CD14-positive monocyte (primary cell): ENCODE measurements at regions not wholly inside any gene's neighbourhood (a gene's known extent, or its start where the extent isn't known, plus 50 kb on each side); places are given as distances from the start of the nearest gene placed in this dataset.

Experiments used
- DNase-seq, 3 donors: peaks; one replicate each; pipeline ENCODE4 v3.0.0-alpha.2; 2011 to 2022
- H2AFZ ChIP-seq: 2 replicates; pipeline ENCODE4 v1.6.0; 2012; ENCODE audit warnings: mild to moderate bottlenecking, low read depth, low read length, inconsistent platforms; ENCODE audit not compliant: insufficient read depth, poor library complexity, severe bottlenecking
- H3K27ac ChIP-seq, 2 donors: 1 replicate in 1 of 2; 2 replicates in 1 of 2; pipeline ENCODE4 v1.5.1; 2012 to 2013; ENCODE audit warnings: low read length in 2 of 2, control low read depth in 1 of 2, inconsistent platforms in 1 of 2, low read depth in 1 of 2, mild to moderate bottlenecking in 1 of 2
- H3K27me3 ChIP-seq, 2 donors: one replicate each; pipeline versions ENCODE4 v1.6.0 to v1.6.1; 2011 to 2013; ENCODE audit warnings: low read length in 2 of 2; ENCODE audit not compliant: control insufficient read depth in 2 of 2, insufficient read depth in 2 of 2
- H3K36me3 ChIP-seq, 2 donors: replicated peaks in 1 of 2; 1 replicate in 1 of 2; 2 replicates in 1 of 2; pipeline versions ENCODE4 v1.5.1 to v1.6.1; 2012 to 2013; ENCODE audit warnings: low read length in 2 of 2, control low read depth in 1 of 2, inconsistent platforms in 1 of 2, mild to moderate bottlenecking in 1 of 2; ENCODE audit not compliant: insufficient read depth in 2 of 2, control insufficient read depth in 1 of 2
- H3K4me1 ChIP-seq, 2 donors: 1 replicate in 1 of 2; 2 replicates in 1 of 2; pipeline versions ENCODE4 v1.5.1 to v1.6.1; 2012 to 2013; ENCODE audit warnings: low read length in 2 of 2, control low read depth in 1 of 2, inconsistent platforms in 1 of 2, mild to moderate bottlenecking in 1 of 2, moderate library complexity in 1 of 2; ENCODE audit not compliant: insufficient read depth in 2 of 2, control insufficient read depth in 1 of 2
- H3K4me2 ChIP-seq: replicated peaks from 2 replicates; pipeline ENCODE3; 2012; ENCODE audit warnings: low read length, moderate library complexity, mild to moderate bottlenecking; ENCODE audit not compliant: poor library complexity, severe bottlenecking; ENCODE audit errors: extremely low read depth
- H3K4me3 ChIP-seq, 3 experiments: fragments of 200-600 bp in 1 of 3; sonication (generic) in 1 of 3; replicated peaks in 1 of 3; 1 replicate in 2 of 3; 2 replicates in 1 of 3; pipeline ENCODE4 v1.5.1; 2011 to 2013; ENCODE audit warnings: low read length in 3 of 3, mild to moderate bottlenecking in 3 of 3, control low read depth in 2 of 3, low read depth in 2 of 3, inconsistent platforms in 1 of 3, moderate library complexity in 1 of 3
- H3K79me2 ChIP-seq: 2 replicates; pipeline ENCODE4 v1.6.0; 2012; ENCODE audit warnings: mild to moderate bottlenecking, control low read depth, inconsistent platforms, low read length, moderate library complexity; ENCODE audit not compliant: insufficient read depth
- H3K9ac ChIP-seq: 2 replicates; pipeline ENCODE4 v1.6.0; 2017; ENCODE audit warnings: low read length, mild to moderate bottlenecking; ENCODE audit not compliant: insufficient read depth, poor library complexity, severe bottlenecking
- H3K9me3 ChIP-seq, 2 donors: replicated peaks in 1 of 2; 1 replicate in 1 of 2; 2 replicates in 1 of 2; pipeline versions ENCODE4 v1.5.1 to v1.6.1; 2012 to 2013; ENCODE audit warnings: low read length in 2 of 2, control low read depth in 1 of 2; ENCODE audit not compliant: control insufficient read depth in 1 of 2, insufficient read depth in 1 of 2
- H4K20me1 ChIP-seq: 2 replicates; pipeline ENCODE4 v1.6.0; 2012; ENCODE audit warnings: mild to moderate bottlenecking, low read length, control low read depth, moderate library complexity; ENCODE audit not compliant: insufficient read depth
- H3K27ac Mint-ChIP-seq, 7 donors: one replicate each; pipeline ENCODE4 v1.8.0; 2020; ENCODE audit warnings: mild to moderate bottlenecking in 7 of 7, mixed read lengths in 7 of 7, moderate library complexity in 6 of 7, inconsistent platforms in 2 of 7
- H3K27me3 Mint-ChIP-seq, 3 donors: one replicate each; pipeline ENCODE4 v1.8.0; 2021 to 2022; ENCODE audit warnings: low read depth in 3 of 3, mild to moderate bottlenecking in 3 of 3, mixed read lengths in 3 of 3, moderate library complexity in 3 of 3, inconsistent platforms in 1 of 3
- H3K36me3 Mint-ChIP-seq, 2 donors: one replicate each; pipeline ENCODE4 v1.8.0; 2020; ENCODE audit warnings: mixed read lengths in 2 of 2, inconsistent platforms in 1 of 2, mild to moderate bottlenecking in 1 of 2
- H3K4me1 Mint-ChIP-seq: one replicate; pipeline ENCODE4 v1.8.0; 2020; ENCODE audit warnings: mild to moderate bottlenecking, mixed read lengths
- H3K4me3 Mint-ChIP-seq, 2 donors: one replicate each; pipeline ENCODE4 v1.8.0; 2020; ENCODE audit warnings: mild to moderate bottlenecking in 2 of 2, mixed read lengths in 2 of 2, moderate library complexity in 1 of 2
- H3K9me3 Mint-ChIP-seq, 7 donors: one replicate each; pipeline ENCODE4 v1.8.0; 2020 to 2022; ENCODE audit warnings: mixed read lengths in 7 of 7, mild to moderate bottlenecking in 6 of 7, moderate library complexity in 6 of 7, inconsistent platforms in 2 of 7
- WGBS: methylation state at CpG from one replicate; pipeline ENCODE4 v1.1.5; 2013; ENCODE audit warnings: missing lambda C conversion rate; ENCODE audit not compliant: insufficient coverage; 5-methylcytosine and 5-hydroxymethylcytosine counted together
- intact Hi-C, 2 donors: fragments of 100-400 bp; cut with micrococcal nuclease; formaldehyde crosslinking; loops; one replicate each; pipeline versions ENCODE4 v1.15.0 to v1.15.1; 2023
- TF ChIP-seq, protein P1 (sequence below): fragments of 200-600 bp; IDR thresholded peaks from one replicate; pipeline ENCODE4 v1.8.0; 2022; ENCODE audit warnings: antibody characterized with exemption, mild to moderate bottlenecking

DNA sequence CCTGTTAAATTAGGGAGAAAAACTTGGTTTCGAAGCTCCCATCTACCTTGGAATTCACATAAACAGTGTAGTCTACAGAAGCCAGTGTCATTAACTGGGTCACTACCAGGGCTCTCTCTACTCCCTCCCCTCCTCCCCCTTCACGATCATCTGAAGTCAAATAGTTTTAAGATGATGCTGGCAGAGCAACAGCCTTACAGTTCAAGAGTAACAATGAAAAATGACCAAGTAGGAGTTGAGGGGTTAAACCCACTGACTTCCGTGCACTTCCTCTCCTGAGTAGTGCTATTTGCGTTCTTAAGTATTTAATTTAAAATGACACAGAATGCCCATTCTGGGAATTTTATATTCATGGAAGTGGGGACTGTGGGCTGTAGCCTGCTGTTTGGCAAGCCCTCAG lies 236.9 kb downstream of the SIPA1L2 start:
- no peak overlapping the region for H3K4me3 Mint-ChIP-seq
- peaks cover 0 to 3% (median 0%) of the 10 kb centered on the region in 7 donors for H3K9me3 Mint-ChIP-seq
- Histone ChIP-seq H3K27ac (no peak overlapping the region), H3K4me2 (no peak overlapping the region), H3K36me3 (no peaks in the 10 kb centered on the region), H3K4me1 (no peaks in the 10 kb centered on the region), H3K79me2 (no peaks in the 10 kb centered on the region), H4K20me1 (no peaks in the 10 kb centered on the region), H3K9me3 (no peaks in the 10 kb centered on the region), H3K4me3 (no peak overlapping the region), H2AFZ (no peak overlapping the region), H3K9ac (no peak overlapping the region), H3K27me3 (peaks cover 0 to 3% of the 10 kb centered on the region in 2 donors)
- intact Hi-C loops = no loop called here
- no peak for DNase-seq
- peaks cover 4% of the 10 kb centered on the region in 3 donors for H3K27me3 Mint-ChIP-seq
- 40% methylated on average over 1 of the region's 4 CpGs for WGBS
- TF ChIP-seq, protein P1, sequence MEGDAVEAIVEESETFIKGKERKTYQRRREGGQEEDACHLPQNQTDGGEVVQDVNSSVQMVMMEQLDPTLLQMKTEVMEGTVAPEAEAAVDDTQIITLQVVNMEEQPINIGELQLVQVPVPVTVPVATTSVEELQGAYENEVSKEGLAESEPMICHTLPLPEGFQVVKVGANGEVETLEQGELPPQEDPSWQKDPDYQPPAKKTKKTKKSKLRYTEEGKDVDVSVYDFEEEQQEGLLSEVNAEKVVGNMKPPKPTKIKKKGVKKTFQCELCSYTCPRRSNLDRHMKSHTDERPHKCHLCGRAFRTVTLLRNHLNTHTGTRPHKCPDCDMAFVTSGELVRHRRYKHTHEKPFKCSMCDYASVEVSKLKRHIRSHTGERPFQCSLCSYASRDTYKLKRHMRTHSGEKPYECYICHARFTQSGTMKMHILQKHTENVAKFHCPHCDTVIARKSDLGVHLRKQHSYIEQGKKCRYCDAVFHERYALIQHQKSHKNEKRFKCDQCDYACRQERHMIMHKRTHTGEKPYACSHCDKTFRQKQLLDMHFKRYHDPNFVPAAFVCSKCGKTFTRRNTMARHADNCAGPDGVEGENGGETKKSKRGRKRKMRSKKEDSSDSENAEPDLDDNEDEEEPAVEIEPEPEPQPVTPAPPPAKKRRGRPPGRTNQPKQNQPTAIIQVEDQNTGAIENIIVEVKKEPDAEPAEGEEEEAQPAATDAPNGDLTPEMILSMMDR = no peak
- H3K27ac Mint-ChIP-seq = no peak overlapping the region
- H3K4me1 Mint-ChIP-seq = no peaks in the 10 kb centered on the region
- peaks cover 0 to 3% of the 10 kb centered on the region in 2 donors for H3K36me3 Mint-ChIP-seq

- H3K4me3 Mint-ChIP-seq = no peak overlapping the region
- Histone ChIP-seq H3K36me3 (no peaks in the 10 kb centered on the region), H3K4me1 (no peaks in the 10 kb centered on the region), H3K4me2 (no peak overlapping the region), H4K20me1 (no peaks in the 10 kb centered on the region), H3K9ac (no peak overlapping the region), H3K27ac (no peak overlapping the region), H3K27me3 (peaks cover 0 to 3% of the 10 kb centered on the region in 2 donors), H3K79me2 (no peaks in the 10 kb centered on the region), H3K4me3 (no peak overlapping the region), H3K9me3 (no peaks in the 10 kb centered on the region), H2AFZ (no peak overlapping the region)
- intact Hi-C loops = no loop called here
- H3K9me3 Mint-ChIP-seq = peaks cover 0 to 3% (median 0%) of the 10 kb centered on the region in 7 donors
- TF ChIP-seq, protein P1 = no peak
- no peak for DNase-seq
- no peaks in the 10 kb centered on the region for H3K4me1 Mint-ChIP-seq
- H3K36me3 Mint-ChIP-seq = no peaks in the 10 kb centered on the region
- no peak overlapping the region for H3K27ac Mint-ChIP-seq
- WGBS = no CpG with 5 or more reads among the region's 3 CpGs
- peaks cover 2 to 7% (median 6%) of the 10 kb centered on the region in 3 donors for H3K27me3 Mint-ChIP-seq
These were observed 239.3 kb downstream of the SIPA1L2 start for GRCh38 chr1:232390590-232390989.
